Kidney epithelial cell (primary cell): ENCODE measurements at regions not wholly inside any gene's neighbourhood (a gene's known extent, or its start where the extent isn't known, plus 50 kb on each side); places are given as distances from the start of the nearest gene placed in this dataset.

Source experiments
- DNase-seq: peaks from one replicate; pipeline ENCODE4 v3.0.0-alpha.2; 2010; ENCODE audit warnings: low read depth
- H3K27me3 ChIP-seq: 2 replicates; pipeline ENCODE4 v1.6.0; 2011; ENCODE audit warnings: low read length; ENCODE audit not compliant: control insufficient read depth, insufficient read depth
- H3K36me3 ChIP-seq: 2 replicates; pipeline ENCODE4 v1.5.1; 2011; ENCODE audit warnings: low read length; ENCODE audit not compliant: control insufficient read depth, insufficient read depth
- H3K4me3 ChIP-seq: 2 replicates; pipeline ENCODE4 v1.5.1; 2011; ENCODE audit warnings: low read depth, mild to moderate bottlenecking, control low read depth, low read length
- TF ChIP-seq, protein P1 (sequence below): IDR thresholded peaks from 2 replicates; pipeline ENCODE4 v1.5.1; 2011; ENCODE audit warnings: mild to moderate bottlenecking, moderate library complexity, low read length, control low read depth, inconsistent platforms; ENCODE audit not compliant: insufficient read depth, poor library complexity, severe bottlenecking

DNA sequence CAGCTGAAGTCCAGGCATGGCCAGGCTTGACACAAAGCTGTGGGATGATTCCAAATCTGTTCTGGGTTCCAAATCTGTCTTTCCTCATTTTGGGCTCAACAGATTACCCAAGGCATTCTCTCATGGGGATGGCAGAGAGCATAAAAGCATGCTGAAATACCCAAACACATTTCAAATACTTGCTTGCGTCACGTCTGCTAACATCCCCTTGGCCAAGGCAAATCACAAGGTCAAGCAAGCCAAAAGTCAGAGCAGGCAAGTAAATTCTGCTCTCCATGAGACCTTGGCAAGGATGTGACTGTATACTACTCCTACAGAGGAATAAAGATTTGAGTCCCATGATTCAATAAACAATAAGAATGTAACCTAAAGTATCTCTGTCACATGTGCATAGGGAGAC lies 306.7 kb downstream of the EPB41L4A start:
- no peak for DNase-seq
- TF ChIP-seq, protein P1, sequence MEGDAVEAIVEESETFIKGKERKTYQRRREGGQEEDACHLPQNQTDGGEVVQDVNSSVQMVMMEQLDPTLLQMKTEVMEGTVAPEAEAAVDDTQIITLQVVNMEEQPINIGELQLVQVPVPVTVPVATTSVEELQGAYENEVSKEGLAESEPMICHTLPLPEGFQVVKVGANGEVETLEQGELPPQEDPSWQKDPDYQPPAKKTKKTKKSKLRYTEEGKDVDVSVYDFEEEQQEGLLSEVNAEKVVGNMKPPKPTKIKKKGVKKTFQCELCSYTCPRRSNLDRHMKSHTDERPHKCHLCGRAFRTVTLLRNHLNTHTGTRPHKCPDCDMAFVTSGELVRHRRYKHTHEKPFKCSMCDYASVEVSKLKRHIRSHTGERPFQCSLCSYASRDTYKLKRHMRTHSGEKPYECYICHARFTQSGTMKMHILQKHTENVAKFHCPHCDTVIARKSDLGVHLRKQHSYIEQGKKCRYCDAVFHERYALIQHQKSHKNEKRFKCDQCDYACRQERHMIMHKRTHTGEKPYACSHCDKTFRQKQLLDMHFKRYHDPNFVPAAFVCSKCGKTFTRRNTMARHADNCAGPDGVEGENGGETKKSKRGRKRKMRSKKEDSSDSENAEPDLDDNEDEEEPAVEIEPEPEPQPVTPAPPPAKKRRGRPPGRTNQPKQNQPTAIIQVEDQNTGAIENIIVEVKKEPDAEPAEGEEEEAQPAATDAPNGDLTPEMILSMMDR = no peak
- Histone ChIP-seq H3K4me3 (no peak overlapping the region), H3K27me3 (no peaks in the 10 kb centered on the region), H3K36me3 (no peaks in the 10 kb centered on the region)

DNA sequence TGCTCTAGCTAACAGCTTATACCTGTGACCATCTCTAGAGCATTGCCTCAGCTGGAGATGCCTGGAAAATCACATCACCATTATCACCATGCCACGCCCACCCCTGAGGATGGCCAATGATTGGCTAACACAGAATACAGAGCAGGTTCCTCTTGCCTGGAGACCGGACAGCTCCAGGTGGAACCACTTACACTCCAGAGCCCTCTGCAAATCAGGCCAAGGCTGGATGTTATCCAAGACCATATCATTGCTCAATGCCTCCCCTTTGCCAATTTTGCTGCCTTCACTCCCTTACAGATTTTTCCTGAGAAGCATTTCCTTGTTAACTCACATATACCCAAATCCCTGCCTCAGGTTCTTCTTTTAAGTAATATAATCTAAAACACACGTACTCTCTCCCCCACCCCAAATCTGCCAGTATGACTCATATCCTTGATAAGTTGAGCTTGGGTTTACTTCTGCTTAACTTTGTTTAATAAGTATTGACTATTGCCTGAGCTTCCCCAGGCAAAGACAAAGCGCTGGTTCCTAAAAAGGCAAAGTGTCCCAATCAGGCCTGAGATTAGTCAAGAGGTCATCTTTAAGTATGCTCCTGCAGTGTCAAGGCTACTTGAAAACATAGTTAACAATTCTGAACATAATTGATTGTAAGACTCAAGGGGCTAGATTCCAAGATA lies 309.6 kb downstream of the EPB41L4A start:
- Histone ChIP-seq H3K4me3 (no peak overlapping the region), H3K36me3 (no peaks in the 10 kb centered on the region), H3K27me3 (no peaks in the 10 kb centered on the region)
- TF ChIP-seq, protein P1 = no peak
- DNase-seq = peak; percentile 14

DNA sequence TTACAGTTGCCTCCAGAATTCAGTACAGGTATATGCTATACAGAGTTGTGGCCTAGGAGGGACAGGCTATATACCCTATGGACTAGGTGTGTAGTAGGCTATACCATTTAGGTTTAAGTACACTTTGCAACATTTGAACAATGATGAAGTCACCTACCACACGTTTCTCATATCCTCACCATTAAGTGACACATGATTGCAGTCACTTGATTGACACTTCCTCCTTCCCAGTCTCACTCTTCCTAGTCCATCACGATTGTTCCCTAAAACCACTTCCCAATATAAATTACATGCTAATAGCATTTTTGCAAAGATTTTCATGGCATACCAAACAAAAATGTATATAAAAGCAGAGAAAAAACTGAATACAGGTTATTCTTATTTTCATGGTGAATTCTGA lies 312.2 kb downstream of the EPB41L4A start:
- DNase-seq = no peak
- TF ChIP-seq, protein P1 = no peak
- no peaks in the 10 kb centered on the region for H3K27me3 ChIP-seq
- H3K4me3 ChIP-seq = no peak overlapping the region
- no peaks in the 10 kb centered on the region for H3K36me3 ChIP-seq

DNA sequence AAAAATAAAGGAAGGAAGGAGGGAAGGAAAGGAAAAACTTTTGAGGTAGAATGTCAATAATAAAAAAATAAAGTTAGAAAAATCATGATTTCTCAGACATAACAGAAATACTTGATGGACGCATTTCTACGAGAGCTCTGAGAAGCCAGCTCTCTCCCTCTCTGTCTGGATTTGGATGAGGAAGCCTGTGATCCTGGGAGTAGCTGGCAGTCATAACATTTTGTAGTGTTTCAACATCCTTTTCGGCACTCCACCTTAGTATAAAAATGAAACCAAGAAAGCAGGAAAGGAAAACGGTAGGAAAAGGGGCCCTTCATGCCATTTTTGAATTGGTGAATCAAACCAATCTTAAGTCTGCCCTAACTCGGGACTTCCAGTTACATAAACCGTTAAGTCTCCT lies 321.3 kb downstream of the EPB41L4A start:
- TF ChIP-seq, protein P1 = no peak
- no peak overlapping the region for H3K4me3 ChIP-seq
- DNase-seq = no peak
- H3K27me3 ChIP-seq = no peaks in the 10 kb centered on the region
- H3K36me3 ChIP-seq = no peaks in the 10 kb centered on the region

DNA sequence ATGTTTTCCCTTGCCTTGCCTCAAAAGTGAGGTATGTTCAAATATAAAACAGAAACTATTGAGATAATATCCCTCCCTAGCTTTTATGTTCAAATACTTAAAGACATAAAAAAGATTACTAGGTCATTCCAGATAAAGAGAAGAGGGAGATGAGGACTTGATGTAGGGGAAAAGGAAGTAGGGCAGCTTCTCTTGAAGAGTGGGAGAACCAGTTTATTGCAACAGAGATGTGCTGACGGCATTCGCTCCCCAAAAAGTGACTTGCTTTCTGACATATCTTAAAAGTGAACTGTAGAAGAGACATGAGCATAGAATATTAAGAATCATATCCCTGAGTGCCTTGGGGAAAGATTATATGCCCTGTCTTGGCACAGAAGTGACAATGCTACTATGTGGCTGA lies 330.2 kb upstream of the NREP start:
- no peak for DNase-seq
- TF ChIP-seq, protein P1 = no peak
- Histone ChIP-seq H3K4me3 (no peak overlapping the region), H3K27me3 (no peaks in the 10 kb centered on the region), H3K36me3 (no peaks in the 10 kb centered on the region)

DNA sequence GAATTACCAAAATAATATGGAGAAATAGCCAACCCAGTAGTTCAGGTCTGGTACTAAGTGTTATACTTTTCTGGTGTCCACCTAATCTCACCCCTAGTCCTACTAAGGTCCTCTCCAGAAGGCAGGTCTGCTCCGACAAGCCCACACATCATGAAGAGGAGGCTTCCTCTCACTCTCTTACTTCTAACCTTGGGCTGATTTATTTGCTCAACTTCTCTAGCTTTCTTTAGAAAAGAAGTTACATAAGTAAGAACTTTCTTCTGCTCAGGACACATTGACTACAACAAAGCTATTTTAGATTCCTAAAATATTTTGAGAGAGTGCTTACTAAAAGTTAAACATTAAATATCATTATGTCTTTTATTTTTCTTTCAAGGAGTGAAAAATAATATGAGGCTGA lies 329.7 kb upstream of the NREP start:
- Histone ChIP-seq H3K36me3 (no peaks in the 10 kb centered on the region), H3K27me3 (no peaks in the 10 kb centered on the region), H3K4me3 (no peak overlapping the region)
- no peak for DNase-seq
- TF ChIP-seq, protein P1 = no peak
